ENCODE measurements at regions not wholly inside any gene's neighbourhood (a gene's known extent, or its start where the extent isn't known, plus 50 kb on each side); places are given as distances from the start of the nearest gene placed in this dataset.
"Not testable (repeated sequence)": the region's sequence is repeated elsewhere in the genome, so short reads cannot be mapped to it uniquely, and the experiment has no call there.

GRCh38 chr12:89059721-89060541, 292.4 kb downstream of the DUSP6 start:
- DNase-seq (ENCODE audit: low read depth) = no peak

DNA sequence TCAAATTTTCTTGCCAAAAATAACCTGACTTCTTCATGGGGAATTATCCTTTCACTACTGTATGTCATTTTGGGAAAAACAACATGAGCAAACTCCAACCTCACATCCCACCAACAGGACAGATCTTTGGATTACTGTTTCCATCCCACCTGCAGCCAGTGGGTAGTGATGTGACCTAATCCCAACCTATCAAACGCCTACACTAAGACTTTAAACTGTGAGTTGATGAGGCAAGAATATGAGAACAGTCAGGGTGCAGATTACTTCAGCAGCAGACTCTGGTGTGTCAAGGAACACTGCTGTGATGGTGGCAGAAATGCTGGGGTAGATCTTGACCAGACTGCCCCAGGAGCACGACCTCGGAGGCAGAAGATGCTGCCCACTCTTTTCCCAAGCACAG, 293.2 kb downstream of the DUSP6 start:
- no peak for DNase-seq (ENCODE audit: low read depth)

- no peak for DNase-seq (ENCODE audit: low read depth)
Observed at GRCh38 chr12:89058402-89058801, 293.9 kb downstream of the DUSP6 start.

DNA sequence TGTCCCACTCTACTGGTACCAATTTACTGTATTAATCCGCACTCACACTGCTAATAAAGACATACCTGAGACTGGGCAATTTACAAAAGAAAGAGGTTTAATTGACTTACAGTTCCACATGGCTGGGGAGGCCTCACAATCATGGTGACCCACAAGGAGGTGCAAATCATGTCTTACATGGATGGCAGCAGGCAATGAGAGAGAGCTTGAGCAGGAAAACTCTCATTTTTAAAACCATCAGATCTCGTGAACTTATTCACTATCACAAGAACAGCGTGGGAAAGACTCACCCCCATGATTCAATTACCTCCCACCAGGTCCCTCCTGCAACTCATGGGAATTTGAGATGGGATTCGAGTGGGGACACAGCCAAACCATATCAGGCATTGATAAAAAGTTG, 298.5 kb downstream of the DUSP6 start:
- DNase-seq (ENCODE audit: low read depth) = not testable (repeated sequence)

GRCh38 chr12:89051065-89051677, 301.1 kb downstream of the DUSP6 start:
- no peak for DNase-seq (ENCODE audit: low read depth)

GRCh38 chr12:89047856-89048418, 304.4 kb downstream of the DUSP6 start:
- DNase-seq (ENCODE audit: low read depth) = no peak

DNA sequence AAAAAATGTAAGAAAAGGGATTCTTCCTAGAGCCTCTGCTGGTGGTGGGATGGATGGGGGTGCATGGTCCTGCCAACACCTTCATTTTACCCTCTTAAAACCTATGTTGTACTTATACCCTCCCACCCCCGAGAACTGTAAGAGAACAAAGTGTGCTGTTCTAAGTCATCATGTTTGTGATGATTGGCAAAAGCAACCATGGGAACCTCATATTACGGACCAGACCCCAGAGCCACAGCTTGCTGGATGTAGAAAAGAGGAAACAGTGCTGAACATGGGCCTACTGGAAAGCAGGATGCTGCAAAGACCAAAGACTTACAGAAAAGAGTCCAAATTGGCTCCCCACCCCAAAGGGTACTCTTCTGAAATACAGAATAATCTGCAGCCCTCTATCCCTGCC, 311.2 kb downstream of the DUSP6 start:
- no peak for DNase-seq (ENCODE audit: low read depth)

DNA sequence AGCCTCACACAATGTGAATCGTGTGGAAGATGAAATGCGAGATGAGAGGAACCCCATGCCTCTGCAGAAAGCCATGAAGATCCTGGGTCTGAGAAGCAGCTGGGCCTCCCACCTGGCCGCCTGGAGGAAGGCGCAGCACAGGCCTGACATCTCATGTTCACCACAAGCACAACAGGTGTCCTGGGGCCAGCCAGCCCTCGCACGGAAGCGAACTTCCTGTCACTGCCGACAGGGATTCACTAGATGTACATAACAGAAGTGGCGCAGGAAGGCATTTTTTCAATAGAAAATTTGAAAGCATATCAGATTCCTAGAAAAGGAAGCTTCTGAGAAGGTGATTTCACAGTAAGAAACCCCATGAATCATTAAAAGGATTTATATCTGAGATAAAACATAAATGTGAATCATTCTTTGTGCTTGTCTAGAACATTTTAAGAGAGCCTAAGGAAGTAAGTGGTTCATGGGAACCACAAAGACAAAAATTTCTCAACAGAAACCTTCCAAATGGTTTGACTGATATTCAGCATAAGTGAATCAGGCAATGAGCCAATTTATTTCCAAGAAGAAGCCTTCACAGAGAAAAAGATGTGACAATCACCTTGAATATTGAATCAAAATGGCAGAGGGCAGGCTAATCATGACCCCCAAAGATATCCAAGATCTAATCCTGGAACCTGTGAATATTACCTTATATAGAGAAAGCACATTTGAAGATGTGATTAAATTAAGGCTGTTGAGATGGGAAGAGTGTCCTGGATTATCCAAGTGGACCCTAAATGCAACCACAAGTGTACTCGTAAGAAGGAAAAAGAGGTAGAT, 311.9 kb downstream of the DUSP6 start:
- DNase-seq (ENCODE audit: low read depth) = peak; percentile 60

DNA sequence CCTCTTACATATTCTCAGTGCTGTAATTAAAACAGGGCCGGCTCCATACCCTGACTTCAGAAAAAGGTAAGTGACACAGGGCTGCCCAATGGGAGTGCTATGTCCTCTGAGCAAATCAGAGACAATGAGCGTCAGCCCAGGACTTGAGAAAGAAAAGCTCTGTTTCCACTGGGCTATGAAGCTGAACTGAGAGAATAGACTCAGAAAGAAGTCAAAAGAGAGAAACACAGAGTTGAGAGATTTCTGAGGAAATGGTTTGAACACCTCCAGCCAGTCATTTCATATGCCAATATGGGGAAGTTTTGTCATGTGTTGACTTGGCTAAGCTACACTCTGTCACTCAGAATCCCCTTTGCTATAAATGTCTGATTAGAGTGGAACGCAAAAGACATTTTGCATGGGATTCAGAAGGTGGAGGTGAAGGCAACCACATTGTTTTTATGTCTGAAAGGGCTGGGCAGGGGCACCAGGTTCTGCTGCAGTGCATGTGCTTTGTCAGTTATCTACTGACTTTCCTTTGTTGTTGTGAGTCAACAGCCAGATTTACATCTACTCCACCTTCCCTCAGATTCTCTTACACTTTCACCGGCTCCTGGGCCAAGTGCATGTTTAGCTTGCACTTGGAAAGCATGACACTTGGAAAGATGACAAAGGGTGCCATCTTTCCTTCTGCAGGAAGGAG, 313.3 kb downstream of the DUSP6 start:
- no peak for DNase-seq (ENCODE audit: low read depth)

DNA sequence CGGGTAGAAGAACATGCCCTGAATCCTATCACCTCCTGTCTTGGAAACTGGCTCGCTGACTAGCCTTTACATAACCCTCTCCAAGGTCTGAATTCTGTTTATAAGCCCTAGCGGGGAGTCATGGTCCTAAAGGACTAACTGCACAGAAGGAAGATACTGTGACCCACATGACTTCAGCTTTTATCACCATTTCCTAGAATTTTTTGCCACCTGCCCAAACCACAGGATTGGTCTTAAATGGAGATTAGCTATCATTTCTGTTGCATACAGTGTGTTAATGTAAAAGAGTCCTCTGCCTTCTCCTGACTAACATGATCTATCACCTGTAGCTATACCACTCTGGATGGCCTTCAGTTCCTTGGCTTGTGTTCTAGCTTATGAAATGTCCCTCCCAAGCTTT, 319.2 kb downstream of the DUSP6 start:
- DNase-seq (ENCODE audit: low read depth) = no peak

DNA sequence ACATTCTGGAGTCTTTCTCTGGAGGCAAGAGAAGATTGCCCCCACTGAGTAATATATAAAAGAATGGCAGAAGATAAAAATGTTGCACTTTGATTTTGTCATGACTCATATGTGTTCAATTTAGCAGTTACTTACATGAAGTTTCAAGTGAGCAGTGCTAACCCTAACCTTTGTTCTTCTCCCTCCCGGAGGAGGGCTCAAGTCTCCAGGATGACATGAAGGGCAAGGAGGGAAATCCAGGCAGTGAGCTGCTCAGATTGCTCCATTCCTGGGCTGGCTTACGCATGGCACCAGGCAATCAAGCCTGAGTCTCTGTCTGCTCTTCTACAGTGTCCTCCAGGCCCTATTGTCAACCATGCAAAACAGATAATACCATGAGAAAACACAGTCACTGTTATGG, 322.3 kb downstream of the DUSP6 start:
- no peak for DNase-seq (ENCODE audit: low read depth)

DNA sequence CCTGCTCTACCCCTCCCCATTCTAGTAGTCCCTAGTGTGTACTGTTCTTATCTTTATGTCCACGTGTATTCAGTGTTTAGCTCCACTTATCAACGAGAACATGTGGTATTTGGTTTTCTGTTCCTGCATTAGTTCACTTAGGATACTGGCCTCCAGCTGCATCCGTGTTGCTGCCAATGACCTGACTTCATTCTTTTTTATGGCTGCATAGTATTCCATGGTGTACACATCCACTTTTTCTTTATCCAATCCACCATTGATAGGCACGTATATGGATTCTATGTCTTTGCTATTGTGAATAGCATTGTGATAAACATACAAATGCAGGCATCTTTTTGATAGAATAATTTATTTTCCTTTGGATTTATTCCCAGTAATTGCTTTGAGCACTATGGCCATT, 327.7 kb downstream of the DUSP6 start:
- DNase-seq (ENCODE audit: low read depth) = no peak

GRCh38 chr12:89023936-89024335, 328.4 kb downstream of the DUSP6 start:
- DNase-seq (ENCODE audit: low read depth) = no peak

- no peak for DNase-seq (ENCODE audit: low read depth)
Observed at GRCh38 chr12:89020689-89021088, 331.6 kb downstream of the DUSP6 start.

GRCh38 chr12:89020121-89020480, 332.2 kb downstream of the DUSP6 start:
- DNase-seq (ENCODE audit: low read depth) = no peak

DNA sequence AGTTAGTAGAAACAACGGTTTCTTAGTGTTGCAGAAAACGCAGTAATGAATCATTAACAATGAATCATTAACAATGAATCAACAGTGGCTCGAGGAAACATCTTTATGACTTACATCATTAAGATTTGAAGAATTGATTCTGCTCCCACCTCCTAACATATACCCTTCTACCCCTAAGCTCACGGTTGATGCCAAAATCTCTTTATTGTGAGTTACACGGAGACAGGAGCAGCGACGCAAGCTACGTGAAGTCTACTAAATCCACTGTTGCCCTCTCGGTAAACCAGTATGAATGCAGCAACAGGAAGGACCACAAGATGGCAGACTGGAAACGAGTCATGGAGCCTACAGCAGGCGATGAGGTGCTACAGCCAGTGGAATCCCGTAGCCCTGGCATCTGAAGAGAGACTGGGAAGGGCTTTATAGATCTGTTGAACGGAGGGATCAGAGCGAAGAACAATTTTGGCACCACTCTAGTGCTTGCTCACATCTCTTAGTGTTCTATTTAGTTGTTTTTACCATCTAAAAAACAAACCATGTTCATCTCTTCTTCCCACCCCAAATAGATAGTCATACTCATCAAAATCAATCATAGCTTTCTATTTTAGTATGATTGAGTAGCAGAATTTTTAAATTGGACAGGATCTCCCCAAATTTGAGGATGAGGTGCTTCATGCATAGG, 332.7 kb downstream of the DUSP6 start:
- peak; percentile 49 for DNase-seq (ENCODE audit: low read depth)

GRCh38 chr12:89016970-89017778, 335.1 kb downstream of the DUSP6 start:
- DNase-seq (ENCODE audit: low read depth) = peak; percentile 8

DNA sequence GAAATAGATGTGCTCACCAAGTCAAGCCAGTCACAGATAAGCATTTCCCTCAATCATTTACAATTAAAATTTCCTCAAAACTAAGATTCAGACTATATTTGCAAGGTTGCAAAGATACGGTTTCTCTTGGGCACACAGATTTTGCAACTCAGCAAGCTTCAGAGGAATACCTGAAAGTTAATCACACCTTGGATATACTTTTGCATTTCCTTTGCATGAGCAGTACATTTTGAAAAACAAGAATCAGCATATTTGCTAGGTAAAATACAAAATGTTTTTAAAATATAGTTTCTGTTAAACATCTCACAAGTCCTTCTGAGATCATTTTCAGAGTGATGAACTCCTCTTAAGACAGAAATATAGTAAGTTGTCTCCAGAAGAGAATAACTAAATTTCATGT, 336.9 kb downstream of the DUSP6 start:
- no peak for DNase-seq (ENCODE audit: low read depth)

GRCh38 chr12:88998421-88998820, 353.9 kb downstream of the DUSP6 start:
- no peak for DNase-seq (ENCODE audit: low read depth)

DNA sequence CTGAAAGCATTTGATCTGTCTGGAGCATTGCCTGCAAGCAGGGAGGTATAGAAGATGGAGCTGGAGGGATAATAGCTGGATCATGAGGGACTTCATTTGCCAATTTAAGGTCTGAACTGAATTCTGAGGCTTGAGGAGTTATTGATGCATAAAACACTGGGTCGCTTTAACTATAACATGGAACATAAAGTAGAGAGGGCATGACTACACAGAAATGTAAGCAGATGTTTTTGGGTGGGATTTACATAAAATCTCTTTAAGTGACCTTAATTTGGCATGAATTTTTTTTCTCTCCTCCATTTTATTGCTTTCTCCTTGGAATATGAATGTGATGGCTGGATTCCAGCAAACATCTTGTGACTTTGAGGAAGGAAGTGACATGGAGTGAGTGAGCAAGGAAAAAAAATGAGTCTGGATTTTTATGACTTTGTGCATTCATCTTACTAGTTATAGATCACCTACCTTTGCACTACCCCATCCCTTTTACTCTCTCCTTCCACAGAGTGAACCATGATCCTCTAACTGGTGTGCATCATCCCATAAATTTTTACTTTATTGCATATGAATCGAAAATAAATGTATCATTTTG, 356.0 kb downstream of the DUSP6 start:
- DNase-seq (ENCODE audit: low read depth) = no peak
